HG02943 (cell line): ENCODE measurements at regions not wholly inside any gene's neighbourhood (a gene's known extent, or its start where the extent isn't known, plus 50 kb on each side); places are given as distances from the start of the nearest gene placed in this dataset.
"Not testable (repeated sequence)": the region's sequence is repeated elsewhere in the genome, so short reads cannot be mapped to it uniquely, and the experiment has no call there.

Experiments used
- ATAC-seq: cut with Tn5 transposase; IDR thresholded peaks from one replicate; pipeline ENCODE4 v1.9.1; 2021; ENCODE audit warnings: mild to moderate bottlenecking, low read depth, moderate library complexity; ENCODE audit not compliant: unreplicated experiment

- ATAC-seq: no peak
Observed at GRCh38 chr3:103818800-103819199, 1384.0 kb downstream of the ZPLD1 start.

- ATAC-seq: no peak
Observed at GRCh38 chr3:103825586-103825985, 1390.8 kb downstream of the ZPLD1 start.

- ATAC-seq: no peak
Observed at GRCh38 chr3:103829723-103830326, 1395.0 kb downstream of the ZPLD1 start.

GRCh38 chr3:103847081-103848062 lies 1412.6 kb downstream of the ZPLD1 start:
- no peak for ATAC-seq

GRCh38 chr3:103851793-103852192 lies 1417.0 kb downstream of the ZPLD1 start:
- ATAC-seq: no peak

GRCh38 chr3:103862415-103862814 lies 1427.6 kb downstream of the ZPLD1 start:
- no peak for ATAC-seq

- no peak for ATAC-seq
Observed at GRCh38 chr3:103863381-103863780, 1428.6 kb downstream of the ZPLD1 start.

GRCh38 chr3:103866113-103866512 lies 1431.3 kb downstream of the ZPLD1 start:
- no peak for ATAC-seq

- ATAC-seq: no peak
Observed at GRCh38 chr3:103873021-103873420, 1438.2 kb downstream of the ZPLD1 start.

- ATAC-seq: no peak
Observed at GRCh38 chr3:103873897-103874545, 1439.2 kb downstream of the ZPLD1 start.

- not testable (repeated sequence) for ATAC-seq
Observed at GRCh38 chr3:103881809-103882208, 1447.0 kb downstream of the ZPLD1 start.

GRCh38 chr3:103889675-103890074 lies 1454.9 kb downstream of the ZPLD1 start:
- no peak for ATAC-seq

- no peak for ATAC-seq
Observed at GRCh38 chr3:103894162-103894822, 1459.5 kb downstream of the ZPLD1 start.

GRCh38 chr3:103899328-103899727 lies 1464.5 kb downstream of the ZPLD1 start:
- ATAC-seq: no peak

GRCh38 chr3:103904991-103905390 lies 1461.7 kb upstream of the ALCAM start:
- ATAC-seq: no peak

- no peak for ATAC-seq
Observed at GRCh38 chr3:103906304-103906703, 1460.4 kb upstream of the ALCAM start.

- ATAC-seq: no peak
Observed at GRCh38 chr3:103906808-103907207, 1459.9 kb upstream of the ALCAM start.

- ATAC-seq: no peak
Observed at GRCh38 chr3:103907567-103907966, 1459.1 kb upstream of the ALCAM start.

GRCh38 chr3:103909395-103909794 lies 1457.3 kb upstream of the ALCAM start:
- no peak for ATAC-seq

GRCh38 chr3:103918336-103918735 lies 1448.4 kb upstream of the ALCAM start:
- no peak for ATAC-seq

GRCh38 chr3:103919327-103919726 lies 1447.4 kb upstream of the ALCAM start:
- no peak for ATAC-seq
